ENCODE measurements at regions not wholly inside any gene's neighbourhood (a gene's known extent, or its start where the extent isn't known, plus 50 kb on each side); places are given as distances from the start of the nearest gene placed in this dataset.

DNA sequence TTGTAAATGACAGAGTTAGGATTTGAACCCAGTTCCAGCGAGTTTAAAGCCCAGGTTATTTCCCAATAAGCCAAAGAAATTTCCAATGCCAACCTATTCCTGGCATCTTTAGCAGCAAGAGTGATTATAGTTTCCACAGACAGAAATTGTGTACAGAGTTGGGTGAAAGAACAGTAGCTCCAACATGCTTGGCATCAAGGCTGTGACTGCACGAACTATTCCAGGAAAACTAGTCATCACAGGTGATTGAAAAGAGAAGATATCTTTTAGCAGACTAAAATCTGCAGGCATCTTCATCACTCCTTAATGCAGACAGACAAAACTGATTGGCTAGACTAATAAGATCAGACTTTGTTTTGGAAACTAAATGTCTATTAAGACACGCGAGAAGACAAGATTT, 262.7 kb upstream of the PLEKHG7 start:
- TF ChIP-seq GATA2 (IDR thresholded peaks at IDR 0.05; ENCODE audit: low read depth, low read length) (no peak), GATA3 (IDR thresholded peaks at IDR 0.05; ENCODE audit: low read depth, low read length) (no peak)

DNA sequence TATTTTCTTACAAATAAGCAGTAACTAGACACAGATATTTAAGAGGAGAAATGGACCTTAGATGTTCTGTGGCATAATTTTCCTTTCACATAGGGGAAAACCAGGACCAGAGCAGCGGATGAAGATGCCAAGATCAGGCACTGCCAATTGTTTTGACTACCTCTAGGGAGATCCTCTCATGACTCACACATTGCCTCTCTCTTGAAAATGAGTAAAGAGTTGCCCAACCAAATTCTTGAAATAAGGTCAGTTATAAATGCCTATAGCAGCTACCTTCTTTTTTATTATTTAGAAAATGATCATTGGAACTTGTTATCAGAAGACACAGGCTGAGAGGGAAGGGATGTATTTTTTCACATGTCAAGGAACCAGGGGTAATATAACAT, 263.4 kb upstream of the PLEKHG7 start:
- TF ChIP-seq GATA3 (IDR thresholded peaks at IDR 0.05; ENCODE audit: low read depth, low read length) (no peak), GATA2 (IDR thresholded peaks at IDR 0.05; ENCODE audit: low read depth, low read length) (no peak)

DNA sequence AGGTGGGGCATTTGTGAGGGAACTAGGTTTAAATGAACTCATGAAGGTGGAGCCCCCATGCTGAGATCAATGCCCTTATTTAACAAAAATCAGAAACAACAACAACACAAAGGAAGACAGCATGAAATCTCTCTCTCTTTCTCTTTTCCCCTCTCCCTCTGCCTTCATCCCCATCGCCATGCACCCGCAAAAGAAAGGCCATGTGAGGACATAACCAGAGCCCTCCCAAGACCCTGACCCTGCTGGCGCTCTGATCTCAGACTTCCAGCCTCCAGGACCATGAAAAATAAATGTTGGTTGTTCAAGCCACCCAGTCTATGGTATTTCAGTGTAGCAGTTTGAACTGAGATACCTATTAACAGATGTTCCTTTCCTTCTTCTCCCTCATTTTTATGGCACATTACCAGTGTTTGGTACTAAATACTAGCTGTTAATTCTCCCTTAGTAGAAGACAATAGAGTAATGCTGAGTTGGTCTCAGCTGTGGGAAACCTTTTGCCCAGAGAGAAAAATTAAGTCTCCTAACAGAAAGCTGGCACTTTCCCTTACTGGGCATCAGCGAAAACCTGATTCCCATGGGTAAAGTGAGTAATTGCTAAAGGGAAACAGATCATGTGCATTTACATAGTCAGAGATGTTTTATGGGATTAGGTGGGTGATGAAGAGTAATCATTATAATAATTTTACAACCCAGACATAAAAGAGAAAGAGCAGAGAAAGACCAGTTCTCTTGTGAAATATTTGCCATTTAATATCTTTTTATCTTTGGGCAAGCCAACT, 264.0 kb upstream of the PLEKHG7 start:
- TF ChIP-seq GATA2 (IDR thresholded peaks at IDR 0.05; ENCODE audit: low read depth, low read length) = no peak
- TF ChIP-seq GATA3 (IDR thresholded peaks at IDR 0.05; ENCODE audit: low read depth, low read length) = no peak

DNA sequence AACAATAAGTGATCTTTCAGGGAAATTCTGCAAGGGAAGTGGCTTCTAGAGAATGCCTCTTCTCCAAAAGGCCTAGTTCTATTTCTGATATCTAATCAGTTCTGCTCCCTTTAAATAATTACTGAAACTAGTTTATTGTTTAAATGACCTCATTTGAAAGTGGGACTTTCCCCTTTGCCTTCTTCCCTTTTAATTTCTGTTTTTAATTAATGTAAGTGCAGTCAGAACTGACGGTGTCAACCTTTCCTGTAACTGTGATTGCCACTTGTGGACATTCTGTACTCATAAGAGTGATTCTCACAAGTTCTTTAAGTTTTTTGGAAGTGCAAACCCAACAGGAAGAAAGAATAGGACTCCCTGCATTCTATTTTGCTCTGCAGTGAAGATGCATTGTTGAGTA, 265.3 kb upstream of the PLEKHG7 start:
- TF ChIP-seq GATA2 (IDR thresholded peaks at IDR 0.05; ENCODE audit: low read depth, low read length) (no peak), GATA3 (IDR thresholded peaks at IDR 0.05; ENCODE audit: low read depth, low read length) (no peak)

DNA sequence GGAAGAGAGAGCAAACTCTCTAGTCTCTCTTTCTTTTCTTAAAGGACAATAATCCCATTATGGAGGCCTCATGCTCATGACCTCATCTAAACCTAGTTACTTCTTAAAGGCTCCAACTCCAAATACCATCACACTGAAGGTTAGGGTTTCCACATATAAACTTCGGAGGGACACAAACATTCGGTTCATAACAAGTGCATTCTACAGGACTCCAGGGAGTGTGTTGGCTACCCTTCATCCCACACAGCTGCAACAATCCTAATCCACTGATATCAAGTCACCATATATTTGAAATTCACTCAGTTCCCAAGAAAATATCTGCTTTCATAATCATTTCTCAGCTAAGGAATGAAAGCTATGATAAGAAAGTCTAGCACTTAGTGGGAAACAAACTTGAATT, 265.9 kb upstream of the PLEKHG7 start:
- TF ChIP-seq GATA2 (IDR thresholded peaks at IDR 0.05; ENCODE audit: low read depth, low read length) (no peak), GATA3 (IDR thresholded peaks at IDR 0.05; ENCODE audit: low read depth, low read length) (no peak)

DNA sequence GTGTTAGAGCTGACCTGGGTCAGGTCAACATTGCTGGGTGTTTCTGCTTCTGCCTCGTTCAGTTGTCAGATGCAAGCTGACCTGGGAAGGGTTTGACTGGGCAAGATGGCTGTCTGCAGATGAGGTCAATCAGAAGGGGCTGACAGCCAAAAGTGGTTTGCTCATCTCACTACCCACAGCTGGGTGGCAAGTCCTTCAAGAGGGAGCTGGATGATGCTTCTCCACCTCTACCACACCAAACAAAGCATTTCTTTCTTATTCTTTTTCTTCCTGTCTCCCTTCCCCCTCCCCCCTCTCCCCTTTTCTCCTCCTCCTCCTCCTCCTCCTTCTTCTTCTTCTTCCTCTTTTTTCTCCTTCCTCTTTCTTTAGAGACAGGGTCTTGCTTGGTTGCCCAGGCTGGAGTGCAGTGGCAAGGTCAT, 268.2 kb upstream of the PLEKHG7 start:
- no peak for TF ChIP-seq GATA3 (IDR thresholded peaks at IDR 0.05; ENCODE audit: low read depth, low read length)
- TF ChIP-seq GATA2 (IDR thresholded peaks at IDR 0.05; ENCODE audit: low read depth, low read length) = no peak

DNA sequence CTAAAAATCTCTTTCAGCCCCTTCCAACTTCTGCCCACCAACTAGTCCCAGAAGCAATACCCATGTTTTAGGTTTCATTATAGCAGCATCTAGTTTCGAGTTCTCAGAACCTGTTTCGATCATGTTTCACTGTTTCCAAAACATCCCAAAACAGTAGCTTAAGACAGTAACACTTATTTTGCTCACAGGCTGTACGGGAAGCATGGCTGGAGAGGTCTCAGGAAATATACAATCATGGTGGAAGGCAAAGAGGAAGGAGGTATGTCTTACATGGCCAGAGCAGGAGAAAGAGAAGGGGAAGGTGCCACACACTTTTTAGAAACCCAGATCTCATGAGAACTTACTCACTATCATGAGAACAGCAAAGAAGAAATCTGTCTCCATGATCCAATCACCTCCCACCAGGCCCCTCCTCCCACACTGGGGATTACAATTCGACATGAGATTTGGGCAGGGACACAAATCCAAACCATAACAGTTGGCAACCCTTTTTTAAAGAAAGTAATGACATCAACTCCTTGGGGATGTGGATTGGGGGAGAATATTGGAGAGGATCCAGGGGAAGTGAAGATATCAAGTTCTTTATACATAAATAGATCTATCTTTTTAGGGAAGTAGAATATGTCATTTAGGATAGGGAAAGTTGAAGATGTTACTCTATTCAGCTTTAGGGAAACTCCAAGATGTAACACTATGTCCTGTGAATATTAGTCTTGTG, 269.9 kb upstream of the PLEKHG7 start:
- no peak for TF ChIP-seq GATA3 (IDR thresholded peaks at IDR 0.05; ENCODE audit: low read depth, low read length)
- no peak for TF ChIP-seq GATA2 (IDR thresholded peaks at IDR 0.05; ENCODE audit: low read depth, low read length)

DNA sequence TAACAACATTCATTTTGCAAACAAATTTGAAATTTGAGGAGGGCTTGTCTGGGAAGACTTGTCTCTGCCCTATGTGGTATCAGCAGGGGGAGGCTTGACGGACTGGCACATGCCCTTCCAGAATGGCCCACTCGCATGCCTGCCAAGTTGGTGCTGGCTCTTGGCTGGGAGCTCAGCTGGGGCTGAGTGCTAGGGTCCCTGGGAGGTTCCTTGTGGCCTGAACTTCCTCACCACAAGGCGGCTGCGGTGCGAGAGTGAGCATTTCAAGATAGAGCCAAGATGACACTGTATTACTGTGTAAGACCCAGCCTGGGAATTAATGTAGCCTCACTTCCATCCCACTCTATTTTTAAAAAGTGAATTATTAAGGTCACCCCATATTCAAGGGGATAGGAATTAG, 271.6 kb upstream of the PLEKHG7 start:
- TF ChIP-seq GATA2 (IDR thresholded peaks at IDR 0.05; ENCODE audit: low read depth, low read length) = no peak
- TF ChIP-seq GATA3 (IDR thresholded peaks at IDR 0.05; ENCODE audit: low read depth, low read length) = no peak

DNA sequence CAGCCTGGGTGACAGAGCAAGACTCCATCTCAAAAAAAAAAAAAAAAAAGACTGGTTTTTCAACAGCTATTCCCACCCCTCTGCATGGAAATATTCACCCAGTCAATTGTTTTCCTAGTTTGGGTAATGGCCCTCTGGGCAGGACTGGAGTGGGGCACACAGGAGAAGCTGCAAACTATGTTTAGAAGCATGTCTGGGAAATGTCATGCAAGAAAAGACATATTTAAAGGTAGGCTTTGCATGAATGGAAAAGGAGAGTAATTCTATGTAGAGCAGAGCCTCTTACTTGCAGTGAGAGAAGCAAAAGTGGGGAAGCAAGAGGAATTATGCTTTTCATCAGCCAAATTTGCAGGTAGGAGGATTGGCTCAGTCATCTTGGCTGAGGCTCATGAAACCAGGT, 276.5 kb upstream of the PLEKHG7 start:
- no peak for TF ChIP-seq GATA2 (IDR thresholded peaks at IDR 0.05; ENCODE audit: low read depth, low read length)
- TF ChIP-seq GATA3 (IDR thresholded peaks at IDR 0.05; ENCODE audit: low read depth, low read length) = no peak

DNA sequence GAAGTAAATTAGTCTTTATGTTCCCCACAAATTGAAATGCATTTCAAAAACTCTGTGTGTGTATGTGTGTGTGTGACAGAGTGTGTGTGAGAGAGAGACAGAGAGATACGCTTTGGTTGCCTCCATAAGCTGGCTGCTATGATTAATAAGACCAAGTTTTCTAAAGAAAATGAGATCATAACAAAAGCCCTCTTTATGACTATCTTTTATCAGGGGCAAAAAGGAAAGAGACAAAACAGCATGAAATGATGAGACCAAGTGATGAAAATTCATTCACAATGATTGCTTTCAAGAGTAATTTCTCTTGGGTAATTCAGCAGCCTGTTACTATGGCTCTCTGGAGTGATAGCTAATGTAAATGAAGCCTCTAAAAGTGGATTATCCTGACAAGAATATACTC, 277.6 kb upstream of the PLEKHG7 start:
- TF ChIP-seq GATA3 (IDR thresholded peaks at IDR 0.05; ENCODE audit: low read depth, low read length) = no peak
- TF ChIP-seq GATA2 (IDR thresholded peaks at IDR 0.05; ENCODE audit: low read depth, low read length) = no peak

DNA sequence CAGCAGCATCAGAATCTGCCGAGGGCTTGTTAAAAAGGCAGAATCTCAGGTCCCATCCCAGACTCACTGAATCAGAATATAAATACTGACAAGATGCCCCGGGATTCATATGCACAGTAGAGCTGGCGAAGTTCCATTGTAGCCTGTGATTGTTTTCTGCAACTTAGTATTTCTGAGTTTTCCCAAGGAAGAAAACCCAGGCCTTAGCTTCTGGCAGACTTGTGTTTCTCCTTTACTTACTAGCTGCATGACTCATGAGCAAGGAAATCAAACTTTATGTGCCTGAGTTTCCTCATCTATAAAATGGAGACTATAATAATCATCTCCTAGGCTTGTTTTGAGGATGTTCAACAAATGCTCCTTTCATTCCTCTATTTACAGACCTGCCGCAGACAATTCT, 278.5 kb upstream of the PLEKHG7 start:
- TF ChIP-seq GATA3 (IDR thresholded peaks at IDR 0.05; ENCODE audit: low read depth, low read length) = no peak
- TF ChIP-seq GATA2 (IDR thresholded peaks at IDR 0.05; ENCODE audit: low read depth, low read length) = no peak

DNA sequence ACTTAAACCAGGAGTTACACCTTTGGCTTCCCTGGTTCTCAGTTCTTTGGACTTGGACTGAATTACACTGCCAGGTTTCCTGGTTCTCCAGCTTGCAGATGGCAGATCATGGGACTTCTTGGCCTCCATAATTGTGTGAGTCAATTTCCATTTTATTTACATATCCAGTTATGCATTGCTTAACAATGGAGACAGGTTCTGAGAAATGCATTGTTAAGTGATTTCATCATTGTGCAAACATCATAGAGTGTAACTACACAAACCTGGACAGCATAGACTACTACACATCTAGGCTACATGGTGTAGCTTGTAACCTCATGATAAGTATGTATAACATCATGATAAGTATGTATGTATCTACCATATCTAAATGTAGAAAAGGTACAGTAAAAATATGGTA, 276.1 kb upstream of the BTG1 start:
- TF ChIP-seq GATA2 (IDR thresholded peaks at IDR 0.05; ENCODE audit: low read depth, low read length) = no peak
- TF ChIP-seq GATA3 (IDR thresholded peaks at IDR 0.05; ENCODE audit: low read depth, low read length) = no peak

DNA sequence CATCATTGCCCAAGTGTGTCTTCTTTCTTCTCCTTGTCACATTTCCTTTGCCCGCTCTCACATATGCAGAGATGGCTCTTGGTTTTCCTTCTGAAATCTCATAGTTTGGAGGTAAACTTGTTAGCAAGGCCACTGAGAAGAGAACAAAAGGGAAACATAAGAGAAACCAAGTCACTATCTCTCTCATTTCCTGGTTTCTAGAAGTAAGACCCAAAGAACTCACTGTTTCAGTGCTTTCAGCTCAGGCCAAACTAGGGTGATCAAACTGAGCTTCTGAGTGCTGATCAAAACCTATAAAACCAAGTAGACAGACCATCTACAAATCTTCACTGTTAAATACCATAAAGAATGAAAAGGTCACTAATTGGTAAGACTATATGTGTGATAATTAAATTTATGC, 275.4 kb upstream of the BTG1 start:
- TF ChIP-seq GATA3 (IDR thresholded peaks at IDR 0.05; ENCODE audit: low read depth, low read length) (no peak), GATA2 (IDR thresholded peaks at IDR 0.05; ENCODE audit: low read depth, low read length) (no peak)

DNA sequence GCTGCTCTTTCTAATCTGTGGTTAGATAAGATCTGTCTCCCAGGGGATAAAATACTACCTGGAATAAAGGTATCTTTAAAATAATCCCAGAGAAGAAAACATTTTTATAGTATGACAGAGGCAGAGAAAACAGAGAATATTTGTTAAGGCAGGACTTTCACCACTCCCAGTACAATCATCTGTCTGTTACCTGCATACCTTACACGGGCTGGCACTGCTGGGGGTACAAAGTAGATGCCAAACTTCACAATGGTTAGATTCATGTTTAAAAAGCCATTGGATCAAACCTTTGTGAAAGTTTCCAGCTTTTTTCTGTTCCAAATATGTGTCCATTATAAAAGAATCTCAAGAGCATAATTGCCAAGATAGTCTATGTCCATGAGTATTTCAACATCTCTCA, 273.6 kb upstream of the BTG1 start:
- TF ChIP-seq GATA2 (IDR thresholded peaks at IDR 0.05; ENCODE audit: low read depth, low read length) = no peak
- no peak for TF ChIP-seq GATA3 (IDR thresholded peaks at IDR 0.05; ENCODE audit: low read depth, low read length)

DNA sequence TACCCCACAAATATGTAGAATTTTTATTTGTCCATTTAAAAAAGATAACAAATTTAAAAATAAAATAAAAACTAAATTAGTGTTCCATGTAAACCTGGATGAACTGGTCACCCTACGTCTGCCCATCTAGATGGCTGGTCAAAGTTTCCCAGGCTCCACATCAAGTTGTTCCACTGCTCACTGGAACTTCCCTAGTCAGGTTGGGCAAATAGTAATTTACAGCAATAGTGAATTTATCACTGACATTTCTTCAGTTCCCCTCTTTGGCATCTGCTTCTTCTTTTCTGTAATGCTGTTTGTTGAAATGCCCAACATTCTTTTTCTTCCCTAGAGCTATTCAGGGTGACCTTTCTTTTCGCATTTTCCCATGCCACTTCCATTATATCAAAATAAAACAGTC, 272.7 kb upstream of the BTG1 start:
- TF ChIP-seq GATA2 (IDR thresholded peaks at IDR 0.05; ENCODE audit: low read depth, low read length) = no peak
- no peak for TF ChIP-seq GATA3 (IDR thresholded peaks at IDR 0.05; ENCODE audit: low read depth, low read length)
